Stimulated activated CD4-positive, alpha-beta T cell treated with anti-CD3 and anti-CD28 coated beads, Interleukin-15, amount 100 ng/mL, for 1 hour (primary cell): ENCODE measurements at regions not wholly inside any gene's neighbourhood (a gene's known extent, or its start where the extent isn't known, plus 50 kb on each side); places are given as distances from the start of the nearest gene placed in this dataset.

Experiments
- DNase-seq, 2 donors: peaks; one replicate each; pipeline ENCODE4 v3.0.0-alpha.2; 2020; ENCODE audit warnings: low read depth in 1 of 2, low spot score in 1 of 2

DNA sequence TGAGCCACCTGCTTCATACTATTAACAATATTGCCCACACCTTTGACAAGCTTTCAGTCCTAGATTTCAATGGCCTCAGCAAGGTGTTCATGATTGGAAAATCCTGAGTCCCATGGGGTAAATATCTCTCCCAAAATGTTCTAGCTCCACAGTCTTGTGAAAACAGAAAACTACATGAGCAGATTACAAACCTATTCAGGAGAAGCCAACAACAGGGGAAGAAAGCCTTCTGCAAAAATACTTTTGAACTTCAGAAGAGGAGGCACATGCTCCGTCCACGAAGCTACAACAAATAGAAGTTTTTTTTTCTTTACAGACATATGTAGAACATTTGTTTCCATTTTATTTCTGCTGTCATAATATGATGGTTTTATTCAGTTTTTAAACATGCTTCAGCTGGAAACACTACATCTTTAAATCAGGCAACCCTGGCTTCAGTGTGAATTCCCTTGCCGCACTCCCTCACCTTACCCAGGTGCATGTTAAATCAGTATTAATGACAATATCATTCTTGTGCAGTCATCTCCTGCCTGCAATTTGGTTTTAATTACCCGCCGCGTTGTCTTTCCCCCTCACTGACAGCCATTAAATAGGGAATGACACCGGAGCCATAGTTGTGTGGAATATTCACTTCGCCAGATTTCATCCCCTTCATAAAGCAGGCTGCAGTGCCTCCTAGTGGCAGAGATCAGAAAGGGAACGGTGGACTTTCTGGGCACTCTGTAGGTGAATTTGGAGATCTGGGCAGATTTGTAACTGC is 725.5 kb upstream of the ARRDC4 start:
- DNase-seq: no peak

DNA sequence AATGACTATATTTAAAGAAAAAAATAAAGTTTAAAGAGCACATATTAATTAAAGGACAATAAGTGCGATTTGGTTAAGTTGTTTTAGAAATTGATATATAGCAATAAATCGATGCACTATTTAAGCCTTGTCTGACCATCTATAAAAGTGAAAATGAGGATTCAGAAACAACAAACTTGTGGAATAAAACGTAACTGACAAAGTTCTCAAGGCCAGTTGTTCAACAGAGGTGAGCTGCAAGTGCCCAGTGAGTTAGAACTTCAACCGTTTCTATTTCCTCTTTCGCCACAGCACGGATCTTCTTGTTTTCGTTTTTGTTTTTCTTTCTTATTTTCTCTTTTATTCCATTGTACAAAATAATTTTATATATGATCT is 724.9 kb upstream of the ARRDC4 start:
- no peak for DNase-seq

DNA sequence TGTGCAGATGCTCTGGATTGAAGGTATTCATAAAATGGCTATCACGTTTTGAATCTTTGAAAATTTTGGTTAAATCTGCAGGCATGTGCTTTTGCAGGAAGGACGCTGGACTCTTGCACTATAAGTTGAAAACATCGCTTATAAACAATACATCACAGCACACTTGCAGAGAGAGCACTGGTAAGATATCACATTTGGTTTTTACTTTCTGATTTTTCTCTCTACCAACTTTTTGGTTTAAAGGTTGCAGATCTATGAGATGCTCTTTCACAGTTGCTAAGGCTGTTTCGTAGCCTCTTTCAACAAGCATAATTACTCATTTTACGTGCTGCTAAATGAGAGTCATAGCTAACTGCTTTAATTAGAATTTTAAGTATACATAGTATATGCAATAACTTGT is 724.4 kb upstream of the ARRDC4 start:
- DNase-seq: no peak

DNA sequence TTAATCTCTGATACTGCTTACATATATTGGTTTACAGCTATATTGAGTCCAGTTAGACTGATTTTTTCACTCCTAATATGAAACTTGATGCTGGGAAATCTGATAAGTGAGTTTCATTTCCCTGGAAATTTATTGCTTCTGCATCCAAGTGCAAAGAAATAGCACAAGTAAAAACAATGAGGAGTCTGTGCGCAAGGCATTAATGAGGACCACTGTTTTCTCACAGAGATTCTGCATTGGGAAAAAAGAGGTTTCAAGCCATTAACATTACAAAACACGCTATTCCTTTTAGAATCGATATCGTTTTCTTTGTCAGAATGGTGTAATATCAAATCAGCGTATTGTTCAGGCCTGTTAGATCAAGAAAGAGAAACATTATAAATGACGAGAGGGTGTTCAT is 723.3 kb upstream of the ARRDC4 start:
- no peak for DNase-seq

DNA sequence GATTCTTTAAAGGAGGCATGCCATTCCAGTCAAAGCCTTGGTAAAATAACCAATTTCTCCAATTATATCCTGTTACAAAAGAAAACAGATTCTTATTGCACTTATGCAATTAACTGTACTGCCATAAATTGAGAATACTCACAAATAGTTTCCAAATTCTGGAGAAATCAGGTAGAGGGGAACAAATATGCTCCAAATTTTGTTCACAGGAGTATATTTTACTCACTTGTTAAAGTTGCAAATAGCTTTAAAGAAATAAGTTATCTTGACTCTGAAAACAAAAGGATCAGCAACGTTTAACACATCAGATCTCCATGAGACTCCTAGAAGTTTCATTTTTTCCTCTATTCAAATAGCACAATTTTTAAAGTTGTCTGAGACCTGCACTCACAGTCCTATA is 712.1 kb upstream of the ARRDC4 start:
- no peak for DNase-seq

DNA sequence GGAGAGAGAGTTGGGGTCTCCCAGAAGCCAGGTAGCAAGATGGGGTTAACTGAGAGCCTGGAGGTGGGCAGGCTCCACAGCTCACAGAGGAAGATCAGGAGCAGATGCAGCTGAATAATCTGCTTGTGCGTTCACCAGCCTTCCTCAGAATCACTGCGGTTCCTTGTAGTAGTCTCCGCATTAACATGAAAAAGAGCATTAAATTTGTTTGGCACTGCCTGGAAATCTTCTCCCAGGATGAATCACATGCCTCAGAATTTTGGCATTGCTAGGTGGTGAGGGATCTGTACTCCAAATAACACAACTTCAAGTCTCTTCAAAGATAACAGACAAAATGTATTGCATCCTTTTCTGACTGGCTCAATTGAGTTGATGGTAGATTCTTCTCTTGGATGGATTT is 700.6 kb upstream of the ARRDC4 start:
- no peak for DNase-seq

DNA sequence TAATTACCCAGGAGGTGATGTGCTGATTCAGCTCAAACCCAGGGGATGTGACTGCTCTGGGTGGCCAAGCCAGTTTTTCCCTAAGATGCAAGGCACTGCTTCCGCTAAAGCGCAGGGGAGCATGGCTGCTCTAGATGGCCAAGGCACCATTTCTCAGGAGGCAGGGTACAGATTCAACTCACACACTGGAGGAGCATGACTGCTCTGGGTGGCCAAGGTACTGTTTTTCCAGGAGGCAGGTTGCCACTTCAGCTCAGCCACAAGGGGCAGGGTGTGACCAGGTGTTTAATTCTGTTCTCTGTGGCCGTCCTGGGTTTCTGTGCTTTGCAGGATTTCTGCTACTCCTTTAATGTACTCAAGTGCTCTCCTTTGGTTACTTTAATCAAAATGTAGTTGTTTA is 659.3 kb upstream of the ARRDC4 start:
- no peak for DNase-seq

DNA sequence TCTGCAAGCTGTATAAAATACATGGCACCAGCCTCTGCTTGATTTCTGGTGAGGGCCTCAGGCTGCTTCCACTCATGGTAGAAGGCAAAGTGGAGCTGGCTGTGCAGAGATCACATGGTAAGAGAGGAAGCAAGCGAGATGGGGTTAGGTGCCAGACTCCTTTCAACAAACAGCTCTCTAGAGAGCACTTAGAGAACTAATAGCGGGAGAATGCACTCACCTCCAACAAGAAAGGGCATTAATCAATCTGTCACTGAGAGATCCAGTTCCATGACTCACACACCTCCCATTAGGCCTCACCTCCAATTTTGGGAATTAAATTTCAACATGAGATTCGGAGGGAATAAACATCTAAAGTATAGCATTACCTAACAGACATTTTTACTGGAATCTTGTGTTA is 644.1 kb upstream of the ARRDC4 start:
- DNase-seq: no peak

DNA sequence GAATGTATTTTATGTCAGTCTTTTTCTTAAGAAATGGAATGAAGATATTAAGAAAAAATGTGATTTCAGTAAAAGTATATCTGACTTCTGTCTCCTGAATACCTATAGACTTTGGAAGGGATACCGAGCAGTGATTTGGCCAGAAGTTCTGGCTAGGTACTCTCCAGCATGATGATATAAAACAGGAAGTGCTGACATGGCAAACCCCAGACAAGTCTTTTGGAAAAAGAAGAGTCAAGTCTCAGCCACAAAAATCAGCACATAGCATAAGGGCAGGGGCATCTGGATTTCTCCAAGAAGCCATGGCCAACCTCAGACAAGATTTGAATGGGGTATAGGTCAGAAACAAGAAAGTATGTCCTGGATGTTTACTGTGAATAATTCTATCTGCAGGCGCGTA is 643.3 kb upstream of the ARRDC4 start:
- DNase-seq: no peak

DNA sequence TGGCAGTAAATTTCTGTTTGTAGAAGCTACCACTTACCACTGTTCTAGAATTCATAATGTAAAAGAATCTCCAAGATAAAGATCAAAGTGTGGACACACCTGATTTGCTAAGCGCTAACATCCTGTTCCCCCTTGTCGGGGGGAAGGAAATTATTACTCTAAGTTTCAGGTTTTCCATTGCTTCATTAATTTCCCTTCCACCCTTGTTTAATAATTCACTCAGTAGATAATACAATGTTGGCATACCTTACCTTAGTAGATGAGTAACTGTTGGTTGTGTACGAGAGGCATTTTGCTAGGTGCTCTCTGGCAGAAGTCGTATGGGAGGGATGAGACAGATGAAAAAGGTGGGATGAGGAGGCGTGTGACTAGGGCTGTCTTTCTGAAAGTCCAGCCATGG is 641.2 kb upstream of the ARRDC4 start:
- DNase-seq: no peak

DNA sequence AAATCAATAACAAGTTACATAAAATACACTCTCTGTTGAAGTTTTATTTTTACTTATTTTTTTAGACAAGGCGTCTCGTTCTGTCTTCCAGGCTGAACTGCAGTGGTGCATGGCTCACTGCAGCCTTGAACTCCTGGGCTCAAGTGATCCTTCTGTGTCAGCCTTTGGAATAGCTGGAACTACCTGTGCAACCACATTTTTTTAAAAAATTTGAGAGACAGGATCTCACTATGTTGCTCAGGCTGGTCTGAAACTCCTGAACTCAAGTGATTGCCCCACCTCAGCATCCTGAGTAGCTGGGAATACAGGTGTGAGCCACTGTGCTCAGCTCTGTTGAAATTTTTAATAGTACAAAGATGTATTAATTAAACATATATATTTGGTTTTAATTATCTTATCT is 614.3 kb upstream of the ARRDC4 start:
- DNase-seq: no peak

DNA sequence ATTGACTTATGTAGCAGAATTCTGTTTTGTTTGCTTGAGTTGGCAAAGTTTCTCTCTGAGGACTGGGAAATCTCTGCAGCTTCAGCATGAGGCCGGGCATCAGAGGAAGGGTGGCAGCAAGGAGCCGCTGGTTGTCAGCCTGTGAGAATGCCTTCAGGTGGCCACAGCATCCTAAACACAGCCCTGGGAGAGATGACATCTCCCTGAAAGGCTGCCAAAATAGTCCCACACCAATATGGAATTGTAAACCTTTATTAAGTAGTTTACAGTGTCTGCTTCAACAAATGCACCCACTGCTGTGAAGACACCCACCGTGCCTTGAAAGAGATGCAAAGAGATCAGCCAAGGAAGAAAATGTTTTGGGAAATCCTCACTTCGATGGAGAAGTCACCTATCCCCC is 609.7 kb upstream of the ARRDC4 start:
- DNase-seq: no peak

DNA sequence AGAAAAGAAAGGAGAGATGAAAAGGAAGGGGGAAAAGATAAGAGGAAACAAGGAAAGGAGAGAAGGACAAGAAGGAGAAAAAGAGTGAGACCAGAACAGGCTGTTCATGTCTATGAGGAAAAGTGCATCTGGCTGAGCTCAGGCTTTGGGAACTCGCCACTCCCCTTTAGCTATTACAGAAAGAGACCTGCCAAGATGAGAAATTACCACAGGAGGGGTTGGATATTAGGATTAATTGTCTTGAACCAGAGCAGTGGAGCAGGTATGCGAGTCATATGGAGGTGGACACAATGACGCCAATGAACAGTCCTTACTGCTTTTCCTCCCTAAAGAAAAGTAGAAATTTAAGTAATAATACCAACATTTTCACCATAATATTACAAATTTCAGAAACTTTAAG is 577.0 kb upstream of the ARRDC4 start:
- DNase-seq: no peak

DNA sequence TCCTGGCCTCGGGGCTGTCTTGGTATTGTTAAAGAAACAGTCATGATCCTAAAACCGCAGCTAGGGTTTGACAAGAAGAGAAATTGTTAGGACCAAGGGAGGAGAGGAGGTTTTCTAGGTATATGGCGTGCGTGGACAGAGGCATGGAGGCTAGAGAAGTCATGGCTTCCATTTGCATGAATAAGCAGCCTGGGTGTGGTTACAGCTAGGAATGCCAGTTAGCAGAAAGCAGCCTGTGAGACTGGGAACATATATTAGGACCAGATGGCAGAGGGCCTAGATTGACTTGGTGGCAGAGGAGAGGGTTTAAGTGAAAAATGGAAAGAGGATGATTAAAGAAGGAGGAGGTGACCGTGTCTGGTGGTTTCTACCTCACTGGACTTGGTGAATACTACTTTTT is 573.6 kb upstream of the ARRDC4 start:
- no peak for DNase-seq

DNA sequence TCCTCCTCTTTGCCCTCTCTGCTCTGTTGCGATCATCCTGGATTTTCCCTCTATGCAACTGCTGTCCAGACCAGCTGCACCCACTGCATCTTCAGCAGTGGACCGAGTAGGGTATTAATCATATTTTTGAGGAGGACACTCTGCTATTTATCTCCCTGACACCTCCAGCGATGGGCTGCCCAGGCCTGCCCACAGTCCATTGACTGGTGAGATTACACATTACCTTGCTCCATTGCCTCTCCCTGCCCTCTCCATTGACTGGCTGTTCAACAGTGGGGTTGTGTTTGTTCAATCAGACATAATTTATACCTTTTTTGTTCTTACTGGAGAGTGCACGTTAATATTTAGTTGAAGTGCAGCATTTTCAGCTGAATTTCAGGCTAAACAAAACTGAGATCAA is 559.3 kb upstream of the ARRDC4 start:
- DNase-seq: no peak

DNA sequence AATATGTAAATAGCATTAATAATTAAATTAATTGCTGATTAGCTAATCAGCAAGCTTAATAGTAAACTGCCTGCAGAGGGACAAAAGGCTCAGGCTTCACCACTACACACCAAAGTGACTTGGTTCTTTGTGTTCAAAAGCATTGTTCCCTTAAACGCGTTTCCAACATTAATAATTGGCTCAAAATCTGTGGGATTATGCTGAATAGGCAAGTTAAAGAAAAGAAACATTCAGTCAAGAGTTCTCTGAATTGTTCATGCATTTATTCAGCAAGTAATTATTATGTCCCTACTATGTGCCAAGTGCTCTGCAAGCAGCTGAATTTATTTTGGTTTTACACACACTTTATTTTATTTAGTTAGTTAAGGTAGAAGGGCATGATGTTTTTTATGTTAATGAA is 558.5 kb upstream of the ARRDC4 start:
- no peak for DNase-seq

DNA sequence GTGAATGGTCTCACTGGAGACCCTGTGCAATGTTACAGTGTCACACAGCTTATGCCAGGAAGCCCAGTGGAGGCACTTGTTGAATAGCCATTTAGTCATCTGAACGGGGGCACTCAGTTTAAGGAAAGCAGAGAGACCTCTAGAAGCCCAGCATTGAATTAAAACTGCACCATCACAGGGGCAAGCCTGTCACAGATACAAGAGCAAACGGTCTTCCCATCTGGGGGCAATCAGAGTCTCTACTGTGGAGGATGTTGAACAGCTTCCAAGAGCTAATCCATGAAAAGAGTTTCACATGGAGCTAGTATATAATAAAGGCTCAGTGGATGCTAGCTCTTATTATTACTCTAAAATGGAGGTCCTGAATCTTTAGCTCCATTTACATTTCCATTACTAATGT is 553.7 kb upstream of the ARRDC4 start:
- no peak for DNase-seq

DNA sequence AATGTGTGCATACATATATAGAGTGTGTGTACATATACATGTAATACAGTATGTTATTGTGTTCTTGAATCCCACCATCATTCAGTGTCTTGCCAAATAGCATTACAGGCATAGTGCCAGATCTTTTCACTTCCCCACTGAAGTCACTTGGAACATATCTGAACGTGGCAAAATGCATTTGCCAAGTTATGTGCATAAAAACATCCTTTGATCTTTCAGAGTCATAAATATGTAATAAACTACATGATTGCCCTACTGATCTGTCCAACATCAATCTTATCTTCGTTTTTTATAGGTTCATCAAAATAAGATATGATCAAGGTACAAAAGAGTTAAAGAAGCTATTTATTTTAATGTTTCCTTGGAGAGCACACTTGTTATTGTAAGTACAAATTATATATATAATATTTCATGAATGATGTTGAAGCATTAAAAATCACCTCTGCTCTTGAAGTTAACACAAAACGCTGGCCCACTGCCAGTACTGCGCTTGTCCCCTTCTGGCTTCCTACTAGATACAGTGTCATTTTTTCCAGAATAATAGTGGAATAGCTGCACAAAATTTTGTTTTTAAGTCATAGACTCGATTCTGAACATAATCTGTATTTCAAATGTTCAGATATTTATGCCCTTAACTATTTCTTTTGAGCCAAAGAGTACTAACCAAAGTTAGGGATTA is 549.5 kb upstream of the ARRDC4 start:
- DNase-seq: no peak

DNA sequence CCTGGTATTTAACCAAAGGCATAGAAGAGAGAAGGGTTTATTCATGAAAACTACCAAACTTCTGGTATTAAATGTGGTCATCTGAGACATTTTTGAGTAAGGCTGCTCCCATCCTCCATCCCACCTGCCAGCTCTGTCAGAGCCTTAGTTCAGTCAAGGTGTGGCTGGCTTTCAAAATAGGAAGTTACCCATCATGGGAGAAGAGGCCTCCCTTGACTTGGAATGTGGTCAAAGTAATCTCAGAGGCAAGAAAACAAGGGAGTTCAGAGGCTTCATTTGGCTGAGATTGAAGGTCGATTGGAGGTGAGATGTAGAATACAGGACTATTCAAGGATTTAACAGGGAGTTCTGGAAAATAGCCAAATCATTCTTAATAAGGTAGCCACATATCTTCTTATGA is 540.4 kb upstream of the ARRDC4 start:
- no peak for DNase-seq

DNA sequence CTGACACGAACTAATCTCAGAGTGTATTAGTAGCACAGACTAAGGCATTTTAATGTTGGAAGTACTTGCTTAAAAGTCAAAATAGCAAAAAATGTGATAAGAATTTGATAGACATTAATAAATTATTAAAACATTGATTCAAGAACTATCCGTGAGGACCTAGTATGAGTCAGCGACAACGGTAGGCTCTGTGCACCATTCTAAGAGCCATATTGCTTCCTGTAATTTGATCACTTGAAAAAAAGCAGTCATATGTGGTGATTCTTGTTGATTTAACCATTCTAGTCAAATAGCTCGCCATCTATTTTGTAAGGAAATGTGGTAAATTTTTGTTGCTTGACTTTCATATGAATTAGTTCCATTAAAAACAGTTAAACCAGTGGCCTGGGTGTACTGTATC is 534.9 kb upstream of the ARRDC4 start:
- DNase-seq: no peak

DNA sequence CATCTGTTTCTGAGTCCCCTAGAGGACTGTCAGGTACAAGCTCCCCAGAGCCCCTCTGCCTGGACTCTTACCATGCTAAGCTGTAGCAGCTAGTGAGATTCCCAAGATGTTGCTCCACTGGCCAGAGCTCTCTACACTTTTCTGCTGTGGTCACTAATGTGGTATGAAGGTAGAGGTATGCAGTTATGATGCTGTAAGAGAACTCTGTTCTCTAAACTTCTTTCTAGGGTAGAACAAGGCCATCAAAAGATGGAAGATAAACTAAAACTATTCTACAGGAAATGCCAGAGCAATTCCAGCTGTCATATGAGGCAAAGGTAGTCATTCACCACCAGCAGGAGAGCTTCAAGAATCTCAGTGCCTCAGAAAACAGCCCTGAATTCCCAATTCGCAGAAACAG is 517.4 kb upstream of the ARRDC4 start:
- no peak for DNase-seq

DNA sequence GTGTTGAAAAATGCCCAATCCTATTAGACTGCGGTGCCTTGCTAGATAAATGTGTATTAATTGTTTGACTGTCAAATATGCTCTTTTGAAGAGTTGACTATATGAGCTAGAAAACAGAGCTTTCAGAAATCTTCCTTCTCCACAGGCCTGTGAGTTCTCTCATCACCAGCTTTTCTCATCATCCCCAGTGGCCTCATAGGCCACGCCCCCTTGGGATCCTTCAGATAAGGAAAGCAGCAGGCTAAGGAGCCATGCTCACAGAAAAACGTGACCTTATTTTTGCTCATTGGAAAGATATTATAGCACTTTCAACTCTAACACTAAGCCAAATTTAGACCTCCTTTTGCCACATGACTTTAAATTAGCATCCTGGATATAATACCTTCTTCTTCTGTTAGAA is 514.4 kb upstream of the ARRDC4 start:
- DNase-seq: no peak

DNA sequence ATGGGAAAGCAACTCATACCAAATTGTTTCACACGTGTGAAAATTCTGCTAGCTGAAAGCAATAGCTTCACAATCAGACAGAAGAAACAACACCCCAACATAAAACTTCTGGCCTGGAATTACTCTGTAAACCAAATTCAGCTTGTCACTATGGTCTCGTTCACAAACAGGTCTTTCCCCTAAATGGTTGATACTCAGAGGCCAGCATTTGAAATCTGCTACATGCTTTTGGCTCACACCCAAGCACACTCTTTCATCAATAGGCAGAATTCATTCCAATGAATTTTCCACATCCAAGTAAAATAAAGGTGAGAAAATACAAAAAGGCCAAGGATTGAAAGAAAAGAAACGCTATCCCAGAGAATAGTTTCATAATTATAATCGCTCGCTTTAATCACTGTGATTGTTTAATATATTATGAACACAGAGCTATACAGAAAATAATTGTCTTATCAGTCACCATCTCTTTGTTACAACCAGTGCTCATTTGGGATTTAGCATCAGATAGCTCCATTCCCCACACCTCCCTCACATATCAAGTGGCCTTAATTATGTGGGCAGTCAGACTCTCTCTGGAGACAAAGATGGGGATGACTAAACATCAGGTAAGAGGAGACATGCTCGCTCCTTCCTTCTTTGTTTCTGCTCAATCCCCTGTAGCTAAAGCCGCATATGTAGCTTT is 503.8 kb upstream of the ARRDC4 start:
- DNase-seq: no peak
